DMS 273 (cell line): ENCODE measurements at regions not wholly inside any gene's neighbourhood (a gene's known extent, or its start where the extent isn't known, plus 50 kb on each side); places are given as distances from the start of the nearest gene placed in this dataset.

ENCODE experiments used
- DNase-seq: peaks from one replicate; lab custom pipeline; 2025; ENCODE audit not compliant: unreplicated experiment; lab: John Stamatoyannopoulos, UW

DNA sequence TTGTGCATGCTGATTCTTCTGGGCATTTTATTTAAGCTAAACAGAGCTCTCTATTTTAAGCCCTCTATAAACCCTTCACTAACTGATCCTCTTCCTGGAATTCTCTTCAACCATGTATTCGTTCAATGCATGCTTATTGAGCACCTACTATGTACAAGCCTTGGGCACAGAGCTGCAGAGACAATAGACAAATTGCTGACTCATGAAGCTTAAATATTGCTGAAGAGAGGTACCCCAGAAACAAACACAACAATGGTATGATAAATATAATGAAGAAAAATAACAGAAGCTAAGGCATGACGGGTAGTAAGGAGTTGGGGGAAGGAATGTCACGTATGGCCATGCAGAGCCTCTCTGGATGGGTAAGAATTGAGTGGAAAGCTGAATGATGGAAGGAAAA, 222.2 kb downstream of the PPARGC1A start:
- DNase-seq = no peak

DNA sequence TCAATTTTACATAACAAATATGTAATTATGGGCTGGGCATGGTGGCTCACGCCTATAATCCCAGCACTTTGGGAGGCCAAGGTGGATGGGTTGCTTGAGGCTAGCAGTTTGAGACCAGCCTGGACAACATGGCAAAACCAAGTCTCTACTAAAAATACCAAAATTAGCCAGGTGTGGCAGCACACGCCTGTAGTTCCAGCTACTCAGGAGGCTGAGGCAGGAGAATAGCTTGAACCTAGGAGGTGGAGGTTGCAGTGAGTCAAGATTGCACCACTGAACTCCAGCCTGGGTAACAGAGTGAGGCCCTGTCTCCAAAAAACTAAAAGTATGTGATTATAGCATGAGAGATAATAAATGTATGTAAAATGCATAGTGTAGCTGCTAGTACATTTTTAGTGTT, 229.0 kb downstream of the PPARGC1A start:
- peak; percentile 1 for DNase-seq

DNA sequence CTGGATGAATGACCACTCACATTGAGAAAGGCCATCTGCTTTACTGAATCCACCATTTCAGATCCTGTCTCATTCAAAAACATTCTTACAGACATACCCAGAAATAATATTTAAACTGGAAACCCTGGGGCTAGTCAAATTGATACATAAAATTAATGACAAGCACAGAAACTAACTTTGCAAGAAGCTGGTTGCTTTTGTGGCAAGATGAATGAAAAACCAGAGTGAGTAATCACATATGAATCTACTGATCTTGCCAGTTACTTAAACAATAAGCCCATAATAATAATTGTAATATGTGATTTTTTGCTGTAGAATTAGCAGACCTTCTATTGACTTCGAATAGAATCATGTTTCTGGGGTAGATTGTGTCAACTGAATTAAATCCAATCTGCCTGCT, 235.1 kb downstream of the PPARGC1A start:
- DNase-seq = no peak

DNA sequence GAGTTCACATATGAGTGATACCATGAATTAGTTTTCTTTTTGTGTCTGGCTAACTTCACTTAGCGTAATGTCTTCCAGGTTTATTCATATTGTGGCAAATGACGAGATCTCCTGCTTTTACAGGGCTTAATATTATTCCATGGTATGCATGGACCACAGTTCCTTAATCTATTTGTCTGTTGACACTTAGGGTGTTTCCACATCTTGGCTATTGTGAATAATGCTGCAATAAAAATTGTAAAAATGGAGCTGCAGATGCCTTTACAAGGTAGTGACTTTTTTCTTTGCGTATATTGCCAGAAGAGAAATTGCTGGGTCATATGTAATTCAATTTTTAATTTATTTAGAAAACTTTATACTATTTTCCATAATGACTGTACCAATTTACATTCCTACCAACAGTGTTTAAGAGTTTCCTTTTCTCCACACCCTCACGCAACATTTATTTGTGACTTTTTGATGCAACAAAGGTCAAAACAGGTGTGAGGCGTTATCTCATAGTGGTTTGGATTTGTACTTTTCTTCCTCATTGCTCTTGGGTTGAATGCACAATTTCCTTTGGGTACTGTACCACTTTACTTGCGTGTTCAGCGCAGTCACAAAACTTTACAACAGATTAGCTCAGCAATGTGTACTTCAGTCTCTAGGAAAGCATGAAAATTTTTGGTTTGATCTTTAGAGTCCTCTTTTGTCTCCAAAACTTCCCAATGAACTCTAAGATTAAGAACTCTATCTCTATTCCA, 240.8 kb downstream of the PPARGC1A start:
- no peak for DNase-seq

DNA sequence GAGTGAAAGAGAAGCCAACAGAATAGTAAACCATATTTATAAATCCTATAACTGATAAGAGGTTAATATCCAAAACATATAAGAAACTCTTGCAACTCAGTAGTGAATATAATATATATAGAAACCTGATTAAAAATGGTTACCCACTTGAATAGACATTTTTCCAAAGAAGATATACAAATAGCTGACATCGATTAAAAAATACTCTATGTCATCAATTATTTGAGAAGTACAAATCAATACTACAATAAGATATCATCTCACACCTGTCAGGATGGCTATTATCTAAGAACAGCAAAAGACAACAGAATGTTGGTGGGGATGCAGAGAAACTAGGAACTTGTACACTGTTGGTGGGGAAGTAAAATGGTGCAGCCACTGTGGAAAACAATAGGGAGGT, 254.4 kb downstream of the PPARGC1A start:
- no peak for DNase-seq

DNA sequence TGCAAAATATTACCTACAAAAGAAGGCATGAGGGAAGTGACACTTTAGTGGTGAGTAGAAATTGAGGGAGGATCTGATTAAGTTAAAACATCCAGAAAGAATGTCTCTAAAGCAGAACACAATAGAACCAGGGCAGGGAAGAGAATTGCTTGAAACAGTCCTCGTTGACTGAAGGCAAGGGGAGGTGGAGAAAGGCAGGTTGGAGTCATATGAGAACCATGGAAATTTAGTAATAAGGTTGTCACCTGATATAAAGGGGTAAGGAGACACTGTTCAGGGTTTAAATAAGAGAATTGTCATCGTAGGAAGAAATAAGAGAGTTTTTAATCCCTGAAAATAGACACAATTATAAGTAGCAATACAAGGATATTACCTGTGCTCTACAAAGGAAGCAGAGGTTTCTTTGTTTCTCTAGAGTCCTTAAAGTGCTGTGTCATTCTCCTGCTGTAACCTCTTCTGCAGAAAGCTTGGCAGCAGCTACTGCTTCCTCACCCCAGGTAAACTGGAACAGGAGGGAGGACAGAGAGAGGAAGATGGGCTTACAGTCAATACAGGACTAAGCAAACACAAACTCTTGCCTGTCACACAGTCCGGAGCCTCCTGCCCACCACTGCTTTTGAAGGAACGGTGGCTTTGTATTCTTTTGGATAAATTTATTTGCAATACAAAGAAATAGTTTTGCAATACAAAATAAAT, 258.4 kb downstream of the PPARGC1A start:
- DNase-seq = no peak

DNA sequence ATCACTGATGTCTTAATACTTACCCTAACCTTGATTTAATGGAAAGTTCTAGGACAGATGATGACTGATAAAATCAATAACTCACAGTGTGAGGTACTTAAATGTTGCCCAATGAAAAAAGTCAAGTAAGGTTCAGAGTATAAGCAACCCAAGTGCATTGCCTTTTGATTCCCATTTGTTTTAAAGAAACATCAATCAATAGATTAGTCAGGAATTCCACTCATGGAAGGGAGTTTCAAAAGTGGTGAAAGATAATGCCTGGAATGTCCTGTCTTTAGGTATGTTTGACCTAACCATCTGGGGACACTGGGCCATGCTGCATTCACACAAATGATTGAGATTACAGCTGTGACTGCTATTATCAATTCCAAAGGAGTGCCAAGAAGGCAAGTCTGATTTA, 259.7 kb downstream of the PPARGC1A start:
- no peak for DNase-seq

DNA sequence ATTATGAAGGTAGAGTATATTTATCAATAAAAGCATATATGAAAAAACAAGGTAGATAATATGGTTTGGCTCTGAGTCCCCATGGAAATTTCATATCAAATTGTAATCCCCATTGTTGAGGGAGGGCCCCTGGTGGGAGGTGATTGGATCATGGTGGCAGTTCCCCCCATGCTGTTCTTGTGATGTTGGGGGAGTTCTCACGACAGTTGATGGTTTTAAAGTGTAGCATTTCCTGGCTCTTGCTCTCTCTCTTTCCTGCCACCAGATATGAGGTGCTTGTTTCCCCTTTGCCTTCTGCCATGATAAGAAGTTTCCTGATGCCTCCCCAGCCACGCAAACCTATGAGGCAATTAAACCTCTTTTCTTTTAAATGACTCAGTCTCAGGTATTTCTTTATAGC, 260.4 kb downstream of the PPARGC1A start:
- DNase-seq = no peak

DNA sequence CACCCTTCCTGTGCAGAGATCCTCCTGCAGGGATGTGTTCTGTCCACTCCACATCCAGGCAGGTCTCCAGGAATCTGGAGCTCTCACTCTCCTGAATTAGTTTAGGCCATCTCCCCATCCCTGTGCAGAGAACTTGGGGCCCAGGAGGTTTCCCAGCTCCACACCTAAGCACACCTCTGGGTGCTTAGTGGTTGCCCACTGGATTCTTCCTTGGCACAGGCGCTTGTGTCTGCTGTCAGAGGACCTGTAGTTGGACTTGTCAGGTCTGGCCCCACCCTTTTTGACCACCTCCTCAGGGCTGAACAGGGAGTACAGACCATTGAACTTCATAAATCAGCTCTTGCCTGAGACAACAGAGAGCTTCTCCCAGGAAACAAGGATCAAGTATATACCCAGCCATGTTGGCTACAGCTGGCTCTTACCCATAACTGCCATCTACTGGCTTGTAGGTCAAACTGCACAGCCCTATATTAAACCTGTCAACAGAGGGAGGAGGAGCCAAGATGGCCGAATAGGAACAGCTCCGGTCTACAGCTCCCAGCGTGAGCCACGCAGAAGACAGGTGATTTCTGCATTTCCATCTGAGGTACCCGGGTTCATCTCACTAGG, 275.5 kb downstream of the PPARGC1A start:
- peak; percentile 55 for DNase-seq

DNA sequence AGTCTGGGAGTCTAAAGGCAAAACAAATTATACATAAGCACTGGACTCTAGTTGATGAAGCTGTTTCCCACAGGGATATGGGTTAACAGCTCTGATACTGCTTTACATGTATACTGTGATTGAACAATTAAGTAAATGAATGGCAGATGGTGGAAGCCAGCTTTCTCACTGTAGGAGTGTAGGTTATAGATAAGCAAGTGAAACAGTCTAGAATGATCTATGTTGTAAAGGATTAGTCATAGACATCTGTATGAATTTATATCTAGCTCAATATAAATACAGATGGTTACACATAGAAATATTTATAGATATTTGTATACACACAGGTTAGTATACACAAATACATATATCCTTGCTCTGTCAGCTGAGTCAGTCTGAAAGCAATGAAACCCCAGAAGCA, 276.1 kb downstream of the PPARGC1A start:
- DNase-seq = peak; percentile 21

DNA sequence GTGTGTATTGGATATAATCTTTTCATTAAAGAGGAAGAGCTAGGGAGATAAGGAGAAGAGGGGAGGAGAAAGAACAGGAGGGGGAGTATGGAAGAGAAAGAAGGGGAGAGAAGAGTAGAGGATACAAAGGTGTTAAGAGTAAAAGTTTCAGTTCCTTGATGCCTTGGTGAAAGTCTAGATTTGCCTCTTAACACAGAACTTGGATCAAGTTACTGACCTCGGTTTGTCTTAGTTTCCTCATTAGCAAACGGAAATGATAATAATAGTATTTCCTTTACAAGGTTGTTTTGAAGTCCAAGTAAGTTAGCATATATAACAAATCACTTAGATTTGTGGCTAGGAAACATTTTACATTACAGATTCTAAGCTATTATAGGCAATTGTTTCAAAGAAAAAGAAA, 287.1 kb downstream of the PPARGC1A start:
- no peak for DNase-seq

DNA sequence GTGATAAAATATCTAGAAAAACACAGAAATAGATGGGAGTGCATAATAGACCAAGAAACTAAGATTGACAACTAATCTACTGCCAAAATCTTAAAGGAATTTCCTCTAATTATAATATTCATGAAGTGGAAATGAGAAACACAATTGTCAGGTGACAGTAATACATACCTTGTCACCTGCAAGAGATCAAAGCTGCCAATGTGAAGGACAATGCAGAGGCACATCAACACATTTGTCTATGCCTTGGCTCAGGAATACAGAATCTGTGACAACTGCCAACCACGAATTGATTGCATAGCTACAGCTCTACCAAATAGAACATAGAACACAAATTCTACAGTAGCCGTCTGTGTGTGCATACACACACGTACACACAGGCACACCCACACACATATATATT, 295.7 kb downstream of the PPARGC1A start:
- DNase-seq = no peak

DNA sequence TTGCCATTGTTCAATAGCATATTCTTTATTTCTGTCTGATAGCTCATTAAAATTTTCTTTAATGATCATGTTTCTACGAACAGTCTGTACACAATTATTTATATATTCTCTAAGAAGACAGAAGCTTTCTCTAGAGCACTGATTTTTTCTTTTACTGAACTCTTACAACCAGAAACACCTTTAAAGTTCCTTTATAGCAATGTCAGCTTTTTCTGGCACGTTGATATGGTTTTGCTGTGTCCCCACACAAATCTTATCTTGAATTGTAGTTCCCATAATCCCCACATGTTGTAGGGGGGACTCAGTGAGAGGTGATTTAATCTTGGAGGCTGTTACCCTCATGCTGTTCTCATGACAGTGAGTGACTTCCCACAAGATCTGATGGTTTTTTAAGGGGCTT, 299.4 kb downstream of the PPARGC1A start:
- no peak for DNase-seq

DNA sequence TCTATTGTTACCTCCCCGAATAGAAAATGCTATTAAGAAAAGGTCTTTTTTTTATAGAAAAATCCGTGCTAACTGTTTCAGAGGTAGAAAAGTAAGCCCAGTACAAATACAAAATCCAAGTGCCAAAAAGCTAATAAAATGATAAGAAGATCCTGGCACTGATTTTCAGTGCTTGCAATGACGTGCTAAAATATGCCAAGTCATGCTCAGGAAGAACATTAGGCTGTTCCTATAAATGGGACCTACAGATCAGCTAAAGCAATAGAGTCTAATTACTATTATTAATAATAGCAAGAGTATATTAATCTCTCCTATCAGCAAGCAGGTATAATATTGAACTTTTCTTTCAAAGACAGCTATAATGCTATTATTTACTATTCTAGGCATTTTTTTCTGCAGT, 305.8 kb downstream of the PPARGC1A start:
- DNase-seq = no peak

DNA sequence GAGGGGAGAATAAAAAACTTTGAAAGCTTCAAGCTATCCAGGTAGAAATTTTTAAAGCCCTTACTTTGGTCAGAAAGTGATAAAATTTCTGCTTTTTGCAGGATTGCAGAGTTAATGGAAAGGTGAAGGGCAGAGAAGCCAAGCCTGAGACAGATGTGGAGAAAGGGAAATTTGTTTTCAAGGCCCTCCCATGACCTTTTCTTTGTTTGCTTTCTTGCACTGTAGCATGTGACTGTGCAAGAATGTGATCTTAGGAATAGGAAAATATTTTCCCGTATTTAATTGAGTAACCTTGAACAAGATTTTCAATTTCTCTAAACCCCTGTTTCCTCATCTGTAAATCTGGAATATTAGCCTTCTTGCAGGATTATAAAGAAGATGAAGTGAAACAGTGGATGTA, 307.2 kb downstream of the PPARGC1A start:
- DNase-seq = no peak

DNA sequence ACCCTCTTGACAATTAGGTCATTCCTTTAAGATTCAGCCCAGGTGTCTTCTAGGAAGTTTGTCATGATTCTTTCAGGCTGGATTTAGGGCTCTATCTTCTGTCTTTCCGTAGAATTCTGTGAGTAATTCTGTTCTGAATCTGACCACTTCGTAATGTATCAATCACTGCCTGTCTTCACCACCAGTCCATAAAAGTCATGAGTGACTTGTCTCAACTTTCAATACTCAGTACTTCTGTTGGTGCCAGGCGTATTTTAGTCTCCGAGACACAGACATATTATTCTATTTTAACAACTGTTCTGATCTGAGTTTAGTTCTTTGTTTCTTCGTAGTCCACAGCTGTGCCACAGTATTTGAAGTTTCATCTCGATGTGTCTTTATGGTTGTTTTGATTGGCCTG, 310.7 kb downstream of the PPARGC1A start:
- DNase-seq = no peak

DNA sequence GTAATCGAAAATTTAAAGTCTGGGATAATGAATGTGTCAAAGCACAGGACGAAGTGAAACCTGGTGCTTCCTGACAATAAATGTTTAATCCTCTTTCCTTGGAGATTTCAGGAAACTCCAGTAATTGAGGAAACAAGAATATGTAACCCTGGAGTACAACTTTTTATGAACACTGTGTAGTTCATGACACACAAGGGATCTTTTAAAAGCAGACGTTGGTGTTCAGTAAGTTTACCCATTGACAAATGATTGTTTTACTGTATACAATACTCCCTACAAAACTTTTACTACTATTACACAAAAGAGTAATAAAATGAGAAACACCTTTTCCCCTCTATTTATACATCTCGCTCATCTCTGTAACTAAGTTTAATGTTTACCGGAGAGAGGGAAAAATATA, 312.4 kb downstream of the PPARGC1A start:
- no peak for DNase-seq

DNA sequence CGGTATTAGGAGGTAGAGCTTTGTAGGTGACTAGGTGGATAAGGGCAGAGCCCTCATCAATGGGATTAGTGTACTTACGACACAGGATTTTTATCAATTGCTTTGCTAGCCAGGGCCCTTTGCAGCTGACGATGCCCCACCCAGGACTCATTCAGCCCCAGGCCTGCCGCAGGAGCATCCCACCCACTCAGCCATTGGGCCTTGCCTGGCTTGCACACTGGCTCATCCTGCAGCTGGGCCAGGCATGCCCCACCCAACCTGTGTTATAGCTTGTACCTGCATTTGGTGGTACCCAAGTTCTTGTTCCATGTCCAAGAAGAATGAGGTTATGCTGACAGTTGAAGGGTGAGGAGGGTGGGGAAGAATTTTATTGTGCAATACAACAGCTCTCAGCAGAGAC, 317.5 kb downstream of the PPARGC1A start:
- no peak for DNase-seq

DNA sequence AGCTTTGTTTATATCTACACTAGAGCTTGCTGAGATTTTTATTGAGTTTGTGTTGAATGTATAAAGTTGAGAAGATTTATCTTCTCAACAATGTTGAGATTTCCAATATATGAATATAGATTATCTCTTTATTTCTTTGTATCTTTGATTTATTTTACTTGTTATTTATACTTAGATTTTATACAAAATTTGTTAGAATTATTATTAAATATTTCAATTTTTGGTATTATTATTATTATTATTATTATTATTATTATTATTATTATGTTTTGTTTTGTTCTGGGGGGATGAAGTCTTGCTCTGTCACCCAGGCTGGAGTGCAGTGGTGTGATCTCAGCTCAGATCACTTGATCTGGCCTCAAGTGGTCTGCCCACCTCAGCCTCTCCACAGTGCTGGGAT, 322.5 kb downstream of the PPARGC1A start:
- no peak for DNase-seq

DNA sequence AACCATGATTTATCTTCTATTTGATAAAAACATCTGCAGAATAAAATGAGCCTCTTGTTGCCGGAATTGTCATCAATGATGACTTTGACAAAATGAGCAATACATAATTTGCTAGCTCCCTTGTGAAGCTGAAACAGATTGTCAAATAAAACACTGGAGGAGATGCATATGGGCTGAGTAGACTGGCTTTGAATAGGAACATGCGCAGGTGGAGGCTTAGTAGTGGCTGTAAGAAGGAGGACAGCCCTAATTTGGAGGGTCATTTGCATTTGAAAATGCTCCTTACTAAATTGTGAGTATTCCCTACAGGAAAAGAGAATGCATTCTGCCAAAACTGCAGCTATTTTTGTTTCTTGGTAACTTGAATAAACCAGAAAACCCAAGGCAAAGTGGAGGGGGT, 329.1 kb downstream of the PPARGC1A start:
- no peak for DNase-seq

DNA sequence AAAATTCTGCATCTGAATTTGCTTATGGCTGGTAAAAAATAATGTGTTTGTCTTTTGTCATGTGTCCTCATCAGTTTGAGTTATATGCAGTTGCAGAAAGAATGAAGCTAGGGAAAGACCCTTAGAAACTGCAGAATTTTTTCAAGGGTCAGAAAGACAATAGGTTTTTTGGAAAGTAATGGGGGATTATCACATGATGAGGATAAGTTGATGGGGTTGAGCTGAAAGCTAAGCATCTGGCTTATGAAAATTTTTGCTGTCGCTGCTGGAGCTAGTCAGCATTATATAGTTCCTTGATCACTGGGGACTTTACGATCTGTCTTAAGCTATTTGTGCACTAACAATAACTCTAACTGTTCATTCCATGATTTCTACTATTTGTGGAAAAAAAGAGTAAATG, 331.7 kb downstream of the PPARGC1A start:
- DNase-seq = no peak

DNA sequence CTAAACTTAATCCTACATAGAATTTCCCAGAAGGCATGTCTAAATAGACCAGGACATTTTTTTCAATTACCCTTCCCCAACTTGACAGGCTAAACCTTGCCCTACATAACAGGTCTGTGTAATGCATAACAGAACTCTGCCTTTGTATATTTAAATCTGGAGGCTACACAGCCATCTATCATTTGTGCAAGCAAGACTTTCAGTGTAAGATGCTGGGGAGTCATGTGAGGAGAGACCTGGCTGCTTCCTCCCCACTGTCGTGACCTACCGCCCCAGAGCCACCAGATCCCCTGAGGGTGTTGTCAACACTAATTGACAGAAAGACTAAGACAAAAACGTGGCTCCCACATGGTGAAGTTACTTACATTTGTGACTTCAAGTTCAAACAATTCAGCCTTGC, 342.2 kb downstream of the PPARGC1A start:
- DNase-seq = no peak
